NCI-H1417 (cell line): ENCODE measurements at regions not wholly inside any gene's neighbourhood (a gene's known extent, or its start where the extent isn't known, plus 50 kb on each side); places are given as distances from the start of the nearest gene placed in this dataset.

Source experiments
- DNase-seq, 3 experiments: peaks; one replicate each; lab custom pipeline; 2025; lab: John Stamatoyannopoulos, UW

DNA sequence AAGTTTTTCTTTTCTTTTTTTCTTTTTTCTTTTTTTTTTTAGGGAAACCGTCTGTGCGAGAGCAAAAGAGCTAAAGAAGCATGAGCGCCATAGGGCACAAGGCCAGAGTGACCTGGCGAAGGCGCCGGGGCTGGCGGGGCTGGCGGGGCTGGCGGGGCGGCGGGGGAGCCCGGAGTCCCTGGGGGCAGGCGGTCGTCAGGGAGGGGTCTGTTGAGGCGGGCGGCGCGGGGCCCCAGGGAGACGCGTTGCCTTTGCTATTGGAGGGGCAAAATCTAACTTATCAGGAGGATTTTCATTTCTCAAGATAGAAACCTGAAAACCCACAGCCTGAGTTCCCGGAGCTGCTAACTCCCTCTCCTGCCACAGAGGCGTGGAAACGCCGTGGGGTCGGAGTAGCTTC, 135.6 kb upstream of the SMAD1 start:
- no peak for DNase-seq

DNA sequence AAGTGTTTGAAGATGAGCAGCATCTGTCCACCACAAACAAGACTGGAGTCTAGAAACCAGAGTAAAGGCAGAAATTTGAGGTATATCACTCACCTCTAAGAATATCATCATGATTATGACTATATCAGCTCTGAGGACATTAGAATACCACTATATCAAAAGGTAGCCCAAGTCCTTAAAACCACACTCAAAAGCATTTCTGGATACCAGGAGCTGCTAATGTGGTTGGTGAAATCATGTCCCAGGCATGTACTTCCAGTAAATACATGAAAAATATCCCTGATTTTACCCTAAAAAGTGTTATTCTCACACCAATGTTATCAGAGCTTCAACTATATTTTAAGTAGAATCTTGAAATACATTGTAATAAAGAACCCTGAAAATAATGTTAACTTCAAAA, 136.3 kb upstream of the SMAD1 start:
- no peak for DNase-seq

DNA sequence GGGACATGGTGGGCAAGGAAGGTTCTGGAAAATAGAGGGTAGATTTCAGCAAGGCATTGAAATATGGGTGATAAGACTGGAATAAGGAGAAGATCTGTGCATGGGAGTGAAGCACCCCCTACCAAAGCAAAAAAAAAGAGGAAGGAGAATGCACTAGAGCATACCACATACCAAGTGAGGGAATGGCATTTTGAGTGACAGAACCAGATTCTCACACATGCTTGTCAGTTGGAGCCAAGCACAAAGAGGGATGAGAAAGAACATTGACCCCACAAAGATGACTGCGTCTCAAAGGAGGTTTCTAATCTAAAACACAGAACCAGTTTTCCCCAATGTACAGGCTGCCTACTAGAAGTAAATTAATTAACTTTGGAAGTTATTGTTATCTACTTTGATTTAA, 140.3 kb upstream of the SMAD1 start:
- DNase-seq = no peak

DNA sequence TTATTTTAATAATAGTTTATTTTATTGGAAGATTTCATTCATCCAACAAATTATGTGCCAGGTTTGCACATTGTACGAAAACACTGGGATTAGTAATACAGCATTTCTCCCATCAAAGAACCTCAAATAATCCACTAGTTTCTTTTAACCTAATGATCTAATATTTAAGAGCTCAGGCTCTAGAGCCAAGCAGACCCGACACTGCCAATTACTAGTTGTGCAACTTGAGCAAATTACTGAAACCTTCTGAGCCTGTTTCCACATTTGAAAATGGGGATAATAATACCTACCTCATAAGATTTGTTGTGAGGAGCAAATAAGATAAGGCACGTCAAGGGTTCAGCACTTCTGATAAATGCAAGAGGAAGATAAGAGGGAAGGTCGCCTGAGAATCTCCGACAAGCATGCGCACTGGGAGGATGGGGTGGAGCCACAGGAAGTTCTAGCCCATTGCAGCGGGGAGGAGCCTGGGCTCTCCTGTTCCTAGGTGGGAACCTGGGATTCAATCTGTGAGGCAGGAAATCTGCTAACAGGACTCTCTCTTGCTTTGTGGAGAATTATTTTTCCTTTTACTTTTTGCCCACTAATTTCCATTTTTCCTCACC, 141.5 kb upstream of the SMAD1 start:
- no peak for DNase-seq

DNA sequence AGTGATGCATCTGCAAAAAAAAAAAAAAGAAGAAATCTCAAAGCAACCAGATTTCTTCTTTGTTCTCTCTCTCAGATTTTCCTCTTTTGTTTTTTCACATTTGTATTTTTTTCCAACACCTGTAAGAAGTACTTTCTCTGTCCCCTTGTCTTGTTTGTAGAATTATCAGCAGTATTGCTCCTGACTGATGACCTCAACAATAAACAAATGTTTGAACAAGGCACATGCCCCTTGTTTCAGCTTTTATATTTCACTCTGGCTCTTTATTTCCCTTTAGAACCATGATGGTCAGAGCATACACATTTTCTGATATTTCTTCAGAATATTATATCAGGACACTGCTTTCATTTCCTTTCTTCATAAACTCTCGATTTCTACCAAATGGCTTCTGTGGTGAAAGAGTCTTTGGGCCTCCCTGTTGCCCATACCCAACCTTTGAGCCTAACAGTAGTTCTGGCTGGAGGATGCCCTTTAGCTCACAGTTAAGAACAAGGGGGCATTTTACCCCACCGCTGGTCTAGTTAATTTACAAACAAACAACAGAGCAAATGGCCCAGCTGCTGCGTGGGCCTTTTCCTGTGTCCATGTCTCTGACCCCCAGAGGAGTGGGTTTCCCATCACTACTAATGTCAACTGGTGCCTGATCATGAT, 142.5 kb upstream of the SMAD1 start:
- DNase-seq = no peak

DNA sequence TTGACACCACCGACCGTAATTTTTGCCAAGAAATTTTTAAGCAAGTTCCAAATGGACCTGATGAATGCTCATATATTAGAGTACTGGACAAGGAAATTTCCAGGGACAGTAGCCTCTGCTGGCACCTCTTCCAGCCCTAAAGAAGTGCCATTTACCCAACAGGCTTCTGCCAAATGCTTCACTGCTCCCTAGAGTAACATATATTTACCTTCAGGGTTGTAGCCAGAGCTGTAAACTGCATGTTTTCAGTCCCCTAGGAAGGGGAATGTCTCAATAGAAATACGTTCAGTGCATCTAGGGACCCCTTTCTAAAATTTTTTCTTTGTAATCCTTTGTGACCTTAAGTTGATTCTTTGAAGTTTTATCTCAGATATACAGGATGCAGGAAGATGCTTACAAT, 143.1 kb upstream of the SMAD1 start:
- no peak for DNase-seq

DNA sequence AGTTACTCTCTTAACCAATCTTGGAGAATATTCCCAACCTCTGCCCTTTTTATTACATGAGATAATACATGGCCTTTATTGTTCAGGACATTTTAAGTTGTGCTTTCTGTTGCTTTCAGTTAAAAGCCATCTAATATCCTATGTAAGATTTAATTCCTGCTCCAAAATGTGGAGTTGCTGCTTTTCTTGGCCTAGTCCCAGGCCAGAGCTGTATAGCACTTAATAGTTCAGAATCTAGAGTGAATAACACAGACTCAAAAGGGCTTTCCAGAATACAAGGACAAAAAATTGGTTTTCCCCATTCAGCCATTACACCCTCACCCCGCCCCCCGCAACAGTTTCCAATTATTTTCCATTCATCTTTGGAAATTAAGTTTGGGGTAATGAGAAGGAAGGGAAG, 144.3 kb upstream of the SMAD1 start:
- no peak for DNase-seq

DNA sequence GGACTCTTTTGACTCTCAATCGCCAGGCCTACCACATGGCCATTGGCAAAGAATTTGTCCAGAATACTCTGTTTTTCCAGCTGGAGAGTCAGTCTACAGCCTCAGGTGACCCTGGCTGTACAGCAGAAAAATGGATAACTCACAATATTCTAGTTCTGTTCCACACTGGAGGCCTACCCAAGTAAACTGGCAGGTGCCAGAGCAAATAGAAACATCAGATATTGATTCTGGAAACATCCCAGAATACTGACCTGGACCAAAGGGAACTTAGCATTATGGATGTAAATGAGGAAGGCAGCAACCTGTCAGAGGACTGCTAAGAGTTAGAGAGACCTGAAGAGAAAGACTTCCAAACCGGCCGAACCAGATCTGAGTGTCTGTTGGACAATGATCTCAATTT, 147.9 kb upstream of the SMAD1 start:
- no peak for DNase-seq

DNA sequence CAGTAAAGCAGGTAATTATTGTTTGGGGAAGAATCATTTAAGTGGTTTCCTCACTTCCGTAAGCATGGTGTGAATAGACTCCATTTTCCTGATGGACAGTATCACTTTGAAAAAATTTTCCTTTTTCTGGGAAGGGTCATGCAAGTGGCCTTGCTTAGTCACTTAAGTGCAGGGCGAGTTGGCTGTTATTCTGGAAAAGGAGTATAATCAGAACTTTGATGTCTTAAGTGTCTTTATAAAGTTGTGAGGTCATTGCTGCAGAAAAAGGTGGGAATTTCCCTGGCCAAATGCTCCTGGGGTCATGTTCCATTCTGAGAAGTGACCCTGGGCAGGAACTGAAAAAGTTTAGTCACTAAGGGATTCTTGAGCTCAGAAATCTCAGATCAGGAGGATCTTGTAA, 146.1 kb upstream of the OTUD4 start:
- DNase-seq = no peak

DNA sequence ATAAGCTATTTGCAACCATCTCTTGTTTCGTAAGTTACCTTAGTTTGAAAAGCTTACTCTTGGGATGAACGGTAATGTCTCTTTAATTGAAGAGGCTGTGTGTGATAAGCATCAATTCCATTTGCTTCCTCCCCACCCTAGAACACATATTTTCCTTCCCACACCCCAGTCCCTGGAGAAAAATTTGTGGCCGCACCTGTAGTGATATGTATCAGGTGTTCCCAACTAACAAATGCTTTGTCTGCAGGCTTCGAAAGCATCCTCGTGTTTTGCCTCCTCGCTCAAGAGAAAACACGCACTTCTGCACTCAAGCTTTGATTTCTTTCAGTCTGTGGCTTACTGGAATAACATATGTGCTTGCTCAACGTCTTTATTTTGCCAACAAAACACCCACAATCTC, 143.8 kb upstream of the OTUD4 start:
- peak in 1 of 3 experiments; percentile 31 for DNase-seq

DNA sequence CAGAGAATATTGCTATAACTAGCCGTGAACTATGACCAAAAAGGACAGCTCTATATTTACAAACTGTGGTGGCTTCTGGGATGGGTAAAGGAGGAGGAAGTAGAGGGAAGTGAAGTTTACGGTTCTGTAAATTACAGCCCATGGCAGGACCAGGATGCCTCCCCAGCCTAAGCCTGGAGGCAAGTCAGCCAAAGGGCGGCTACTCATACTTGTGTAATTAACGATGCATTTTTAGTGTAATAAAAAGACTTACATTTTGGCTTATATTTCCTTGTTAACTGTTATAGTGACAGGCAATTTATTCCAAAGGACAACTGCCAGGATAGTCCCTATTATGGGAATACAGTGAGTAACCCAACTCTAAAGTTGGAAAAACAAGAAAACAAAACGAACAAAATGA, 139.9 kb upstream of the OTUD4 start:
- no peak for DNase-seq

DNA sequence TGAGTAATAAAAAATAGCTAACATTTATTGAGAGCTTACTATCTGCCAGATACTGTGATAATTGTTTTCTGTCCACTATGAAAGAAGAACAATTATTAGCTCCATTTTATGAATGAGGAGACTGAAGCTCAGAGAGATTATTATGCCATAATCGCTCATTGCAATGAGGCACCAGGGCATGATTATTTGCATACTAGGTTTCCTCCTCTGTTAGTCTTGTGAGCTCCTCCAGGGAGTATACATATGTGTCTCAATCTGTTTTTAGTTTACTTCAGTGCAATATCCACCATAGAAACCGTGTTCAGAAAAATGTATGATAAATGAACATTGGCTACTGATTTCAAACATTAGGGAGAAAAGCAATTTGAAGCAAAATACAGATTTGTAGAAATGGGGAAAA, 139.4 kb upstream of the OTUD4 start:
- DNase-seq = no peak

DNA sequence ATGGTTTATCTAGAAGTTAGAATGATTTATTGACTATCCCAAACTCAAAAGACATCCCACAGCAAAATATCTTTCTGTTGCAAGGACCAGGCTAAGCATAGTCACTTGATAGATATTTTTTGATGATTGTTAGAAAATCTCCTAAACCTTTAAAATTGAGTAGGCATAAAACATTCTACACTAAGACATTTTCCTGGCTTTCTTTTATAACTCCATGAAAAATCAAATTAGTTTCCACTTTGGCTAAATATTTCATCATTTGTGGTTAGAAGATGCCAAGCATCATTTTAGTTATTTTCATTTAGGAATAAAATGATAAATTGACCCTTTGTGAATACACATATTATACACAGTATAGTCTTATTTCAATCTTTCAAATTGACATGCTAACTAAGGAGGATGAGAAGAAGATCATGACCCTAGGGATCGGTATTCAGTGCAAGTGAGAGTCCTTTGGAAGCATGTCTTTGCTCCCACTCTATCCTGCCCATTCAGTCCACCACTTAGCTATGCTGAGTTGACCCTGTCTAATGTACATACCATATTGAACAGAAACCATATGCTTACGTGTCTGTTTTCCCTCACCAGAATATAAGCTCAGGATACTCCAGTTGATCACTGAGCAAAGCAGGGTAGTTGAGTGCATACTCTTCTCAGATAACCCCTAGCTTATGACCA, 136.6 kb upstream of the OTUD4 start:
- no peak for DNase-seq

DNA sequence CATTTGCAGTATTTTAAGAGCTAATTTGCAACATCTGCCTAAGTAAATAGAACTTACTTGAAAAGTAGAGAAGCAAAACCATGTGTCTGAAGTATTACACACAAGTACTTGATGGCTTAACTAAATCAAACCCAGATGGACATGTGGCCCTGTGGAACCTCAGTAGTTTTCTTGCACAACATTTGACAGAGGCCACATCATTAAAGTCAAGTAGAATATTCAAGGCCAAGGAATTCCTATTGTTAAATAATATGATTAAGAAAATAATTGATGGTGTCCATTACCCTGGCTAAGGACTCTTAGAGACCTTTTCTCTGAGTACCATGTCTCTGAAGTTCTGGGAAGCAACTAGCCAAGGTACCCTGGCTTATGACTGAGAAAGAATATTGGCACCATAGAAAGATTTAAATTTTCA, 135.4 kb upstream of the OTUD4 start:
- DNase-seq = no peak

DNA sequence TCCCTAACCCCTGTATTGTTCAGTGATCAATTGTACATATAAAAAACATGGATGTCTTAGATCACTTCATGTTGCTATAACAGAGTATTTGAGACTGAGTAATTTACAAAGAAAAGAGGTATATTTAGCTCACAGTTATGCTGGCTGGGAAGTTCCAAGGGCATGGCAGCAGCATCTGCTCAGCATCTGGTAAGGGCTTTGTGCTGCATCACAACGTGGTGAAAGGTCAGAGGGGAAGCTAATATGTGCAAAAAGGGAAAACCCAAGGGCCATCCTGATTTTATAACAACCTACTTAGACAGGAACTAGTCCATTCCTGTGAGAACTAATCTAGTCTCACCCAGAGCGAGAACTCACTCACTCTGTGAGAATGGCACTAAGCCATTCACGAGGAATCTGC, 128.2 kb upstream of the OTUD4 start:
- no peak for DNase-seq

DNA sequence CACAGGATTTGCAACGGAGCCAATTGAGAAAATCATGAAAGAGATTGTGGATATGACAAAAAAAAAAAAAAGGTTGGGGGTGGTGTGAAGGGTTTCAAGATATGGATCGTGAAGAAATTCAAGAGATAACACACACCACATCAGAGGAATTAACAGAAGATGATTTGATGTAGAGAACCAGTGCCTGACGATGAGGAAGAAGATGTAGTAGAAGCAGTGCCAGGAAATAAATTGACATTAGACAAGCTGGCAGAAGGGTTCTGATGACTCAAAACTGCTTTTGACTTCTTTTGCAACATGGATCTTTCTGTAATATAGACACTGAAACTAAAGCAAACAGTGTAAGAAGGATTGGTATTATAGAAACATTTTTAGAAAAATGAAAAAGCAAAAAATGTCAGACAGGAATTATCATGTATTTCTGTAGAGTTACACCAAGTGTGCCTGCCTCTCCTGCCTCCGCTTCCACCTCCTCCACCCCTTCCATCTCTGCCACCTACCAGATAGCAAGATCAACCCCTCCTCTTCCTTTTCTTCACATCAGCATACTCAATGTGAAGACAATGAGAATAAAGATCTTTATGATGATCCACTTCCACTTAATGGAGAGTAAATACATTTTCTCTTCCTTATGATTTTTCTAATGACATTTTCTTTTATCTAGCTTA, 127.5 kb upstream of the OTUD4 start:
- no peak for DNase-seq

DNA sequence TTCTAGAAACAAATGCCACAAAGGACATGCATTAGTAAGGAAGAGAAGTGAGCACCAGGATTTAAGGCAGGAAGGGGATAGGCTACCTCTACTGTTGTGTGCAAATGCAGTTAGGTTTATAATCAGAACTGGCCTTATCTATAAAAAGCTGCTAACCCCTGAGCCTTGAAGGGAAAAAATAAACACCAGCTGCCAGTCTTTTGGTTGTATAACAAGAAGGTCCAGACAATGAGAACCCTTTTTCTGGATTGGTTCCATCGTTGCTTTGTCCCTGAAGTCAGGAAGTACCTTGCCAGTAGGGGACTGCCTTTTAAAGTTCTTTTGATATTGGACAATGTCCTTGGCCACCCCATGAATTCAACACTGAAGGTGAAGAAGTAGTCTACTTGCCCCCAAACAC, 126.7 kb upstream of the OTUD4 start:
- DNase-seq = no peak

DNA sequence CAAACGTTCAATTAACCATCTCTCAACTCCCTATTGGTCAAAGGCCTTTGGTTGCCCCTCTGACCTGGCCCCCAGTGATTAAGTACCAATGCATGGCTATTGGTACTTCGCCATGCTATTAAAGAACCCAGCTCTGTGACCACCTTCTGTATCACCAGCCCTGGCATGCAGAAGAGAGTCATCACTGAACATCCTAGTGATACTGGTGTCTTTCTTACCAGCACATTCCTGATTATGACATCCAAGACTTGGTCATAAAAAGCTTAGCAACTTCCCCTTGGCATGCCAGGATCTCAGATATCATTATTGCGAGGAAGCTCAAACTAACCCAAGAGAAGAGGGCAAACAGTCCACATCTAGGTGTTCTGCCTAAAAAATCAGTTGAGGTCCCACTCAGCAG, 122.3 kb upstream of the OTUD4 start:
- DNase-seq = no peak

DNA sequence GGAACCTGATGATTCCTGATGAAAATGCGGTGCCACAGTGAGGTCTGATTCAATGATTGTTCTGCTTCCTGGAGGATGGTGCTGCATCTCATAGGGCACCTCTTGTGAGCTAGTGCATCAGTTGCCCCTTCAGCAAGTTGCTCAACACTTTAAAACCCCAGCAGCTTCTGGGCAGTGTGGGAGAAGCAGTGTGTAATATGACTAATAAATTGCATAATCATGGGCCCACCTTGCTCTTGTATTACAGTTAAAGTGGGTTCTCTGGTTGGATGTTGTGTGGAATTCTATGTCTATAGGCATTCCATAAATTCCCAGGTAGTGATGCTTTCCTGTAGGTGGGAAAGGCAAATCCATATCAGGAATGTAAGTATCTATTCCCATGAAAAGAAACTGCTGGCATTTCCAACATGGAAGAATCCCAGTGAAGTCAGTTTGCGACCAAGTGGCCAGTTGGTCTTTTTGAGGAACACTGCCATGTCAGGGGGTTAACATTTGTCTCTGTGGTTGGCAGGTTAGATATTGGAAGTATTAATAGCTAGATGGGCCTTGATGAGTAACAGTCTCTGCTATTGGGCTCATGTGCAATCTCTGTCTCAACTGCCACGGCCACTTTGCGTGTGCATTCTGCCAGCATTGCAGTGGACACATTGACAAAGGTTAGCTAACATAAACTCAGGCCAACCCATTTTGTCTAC, 121.1 kb upstream of the OTUD4 start:
- no peak for DNase-seq

DNA sequence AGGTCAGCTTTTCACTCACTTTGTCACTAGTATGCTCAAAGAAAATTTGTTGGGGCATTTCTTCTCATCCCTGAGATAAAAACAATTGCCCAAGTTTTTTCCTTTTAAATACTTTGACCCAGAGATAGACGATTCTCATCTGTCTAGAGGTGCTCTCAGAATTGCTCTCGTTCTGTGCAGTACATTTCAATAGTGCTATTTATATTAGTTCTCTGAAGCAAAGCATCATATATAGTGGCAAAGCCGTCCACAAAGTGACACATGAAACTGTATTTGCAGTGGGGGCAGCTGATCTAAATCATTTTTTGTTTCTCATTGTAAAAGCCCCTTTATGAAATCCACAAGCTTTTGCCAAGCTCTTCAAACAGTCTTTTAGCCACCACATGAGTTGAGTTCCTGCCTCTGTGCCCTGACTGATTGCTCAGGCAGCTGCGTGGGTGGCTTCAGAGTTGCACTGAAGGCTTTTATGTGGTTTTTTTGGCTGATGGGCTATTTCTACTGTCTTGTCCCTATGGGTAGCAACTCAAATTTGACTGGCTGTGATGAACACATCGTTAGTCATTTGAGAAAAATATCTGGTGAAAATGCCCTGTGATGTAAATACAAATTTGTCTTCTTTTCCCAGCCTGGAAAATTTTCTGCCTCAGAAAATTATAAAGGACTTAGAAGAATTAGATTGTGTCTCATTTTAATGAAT, 119.1 kb upstream of the OTUD4 start:
- DNase-seq = no peak

DNA sequence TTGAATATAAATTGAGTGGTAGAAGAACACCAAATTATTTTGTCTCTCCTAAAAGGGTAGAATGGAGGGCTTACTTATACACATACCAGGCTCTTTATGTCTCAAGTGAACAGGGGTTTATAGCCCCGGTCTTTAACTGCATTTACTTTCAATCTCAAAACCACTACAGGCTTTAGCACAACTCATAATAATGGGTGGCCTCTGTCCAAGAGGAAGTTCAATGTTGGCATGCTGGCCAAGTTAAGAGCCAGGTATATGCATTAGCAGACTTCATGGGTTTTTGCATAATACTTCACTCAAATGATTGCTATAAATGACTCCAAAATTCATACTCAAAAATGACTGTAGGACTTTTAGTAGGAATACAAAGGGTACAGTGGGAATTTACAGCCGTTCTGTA, 118.5 kb upstream of the OTUD4 start:
- no peak for DNase-seq

DNA sequence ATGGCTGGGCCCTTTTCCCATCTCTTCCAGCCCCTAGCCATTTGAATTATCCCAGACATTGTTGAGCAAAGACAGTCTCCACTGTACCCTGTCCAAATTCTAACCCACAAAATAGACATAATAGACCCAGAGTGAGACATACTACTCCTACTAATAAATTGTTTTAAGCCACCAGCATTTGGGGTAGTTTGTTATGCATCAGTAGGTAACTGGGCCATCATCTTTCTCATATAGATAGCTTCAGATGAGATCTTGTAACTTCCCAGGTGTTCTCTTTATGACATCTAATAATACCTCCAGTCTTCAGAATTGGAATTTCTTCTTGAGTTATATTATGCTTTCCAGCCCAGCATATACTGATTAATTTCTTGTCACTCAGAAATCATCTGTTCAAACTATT, 117.2 kb upstream of the OTUD4 start:
- DNase-seq = no peak
